ENCODE measurements at regions not wholly inside any gene's neighbourhood (a gene's known extent, or its start where the extent isn't known, plus 50 kb on each side); places are given as distances from the start of the nearest gene placed in this dataset.

GRCh38 chr11:106409222-106409621 lies 331.8 kb downstream of the AASDHPPT start:
- no peak for DNase-seq (ENCODE audit: low read depth)
- TF ChIP-seq CTCF (conservative IDR thresholded peaks at IDR 0.05; ENCODE audit: low read length): no peak
- H3K4me3 ChIP-seq (ENCODE audit: low read length): no peak overlapping the region

- no peak for DNase-seq (ENCODE audit: low read depth)
- no peak overlapping the region for H3K4me3 ChIP-seq (ENCODE audit: low read length)
- no peak for TF ChIP-seq CTCF (conservative IDR thresholded peaks at IDR 0.05; ENCODE audit: low read length)
Measured at GRCh38 chr11:106409671-106410070, 332.2 kb downstream of the AASDHPPT start.

GRCh38 chr11:106410902-106411301 lies 333.4 kb downstream of the AASDHPPT start:
- no peak for TF ChIP-seq CTCF (conservative IDR thresholded peaks at IDR 0.05; ENCODE audit: low read length)
- DNase-seq (ENCODE audit: low read depth): no peak
- no peak overlapping the region for H3K4me3 ChIP-seq (ENCODE audit: low read length)

- no peak for TF ChIP-seq CTCF (conservative IDR thresholded peaks at IDR 0.05; ENCODE audit: low read length)
- DNase-seq (ENCODE audit: low read depth): no peak
- H3K4me3 ChIP-seq (ENCODE audit: low read length): no peak overlapping the region
Measured at GRCh38 chr11:106413222-106413621, 335.8 kb downstream of the AASDHPPT start.

- H3K4me3 ChIP-seq (ENCODE audit: low read length): no peak overlapping the region
- TF ChIP-seq CTCF (conservative IDR thresholded peaks at IDR 0.05; ENCODE audit: low read length): no peak
- DNase-seq (ENCODE audit: low read depth): no peak
Measured at GRCh38 chr11:106415510-106415909, 338.0 kb downstream of the AASDHPPT start.

- no peak overlapping the region for H3K4me3 ChIP-seq (ENCODE audit: low read length)
- TF ChIP-seq CTCF (conservative IDR thresholded peaks at IDR 0.05; ENCODE audit: low read length): no peak
- DNase-seq (ENCODE audit: low read depth): no peak
Measured at GRCh38 chr11:106418791-106419190, 341.3 kb downstream of the AASDHPPT start.

- TF ChIP-seq CTCF (conservative IDR thresholded peaks at IDR 0.05; ENCODE audit: low read length): no peak
Measured at GRCh38 chr11:106420048-106420665, 342.7 kb downstream of the AASDHPPT start.

More at GRCh38 chr11:106420048-106420665, 342.7 kb downstream of the AASDHPPT start:
- H3K4me3 ChIP-seq (ENCODE audit: low read length): no peak overlapping the region
- no peak for DNase-seq (ENCODE audit: low read depth)

All from AG10803 (cell line).